Astrocyte (in vitro differentiated cells and primary cell): ENCODE measurements at regions not wholly inside any gene's neighbourhood (a gene's known extent, or its start where the extent isn't known, plus 50 kb on each side); places are given as distances from the start of the nearest gene placed in this dataset.

Experiments
- CTCF ChIP-seq: IDR thresholded peaks from 2 replicates; pipeline ENCODE4 v1.5.1; 2011; ENCODE audit warnings: low read depth, mild to moderate bottlenecking, inconsistent platforms, low read length, moderate library complexity; ENCODE audit not compliant: insufficient read depth
- EZH2 ChIP-seq: IDR thresholded peaks from 2 replicates; pipeline ENCODE4 v1.6.1; 2012; ENCODE audit warnings: mild to moderate bottlenecking, low read length, inconsistent platforms; ENCODE audit not compliant: insufficient read depth

GRCh38 chr19:29076161-29076560 lies 136.8 kb downstream of the UQCRFS1 start:
- TF ChIP-seq CTCF, result no peak
- TF ChIP-seq EZH2, result no peak
